ENCODE measurements at regions not wholly inside any gene's neighbourhood (a gene's known extent, or its start where the extent isn't known, plus 50 kb on each side); places are given as distances from the start of the nearest gene placed in this dataset.

DNA sequence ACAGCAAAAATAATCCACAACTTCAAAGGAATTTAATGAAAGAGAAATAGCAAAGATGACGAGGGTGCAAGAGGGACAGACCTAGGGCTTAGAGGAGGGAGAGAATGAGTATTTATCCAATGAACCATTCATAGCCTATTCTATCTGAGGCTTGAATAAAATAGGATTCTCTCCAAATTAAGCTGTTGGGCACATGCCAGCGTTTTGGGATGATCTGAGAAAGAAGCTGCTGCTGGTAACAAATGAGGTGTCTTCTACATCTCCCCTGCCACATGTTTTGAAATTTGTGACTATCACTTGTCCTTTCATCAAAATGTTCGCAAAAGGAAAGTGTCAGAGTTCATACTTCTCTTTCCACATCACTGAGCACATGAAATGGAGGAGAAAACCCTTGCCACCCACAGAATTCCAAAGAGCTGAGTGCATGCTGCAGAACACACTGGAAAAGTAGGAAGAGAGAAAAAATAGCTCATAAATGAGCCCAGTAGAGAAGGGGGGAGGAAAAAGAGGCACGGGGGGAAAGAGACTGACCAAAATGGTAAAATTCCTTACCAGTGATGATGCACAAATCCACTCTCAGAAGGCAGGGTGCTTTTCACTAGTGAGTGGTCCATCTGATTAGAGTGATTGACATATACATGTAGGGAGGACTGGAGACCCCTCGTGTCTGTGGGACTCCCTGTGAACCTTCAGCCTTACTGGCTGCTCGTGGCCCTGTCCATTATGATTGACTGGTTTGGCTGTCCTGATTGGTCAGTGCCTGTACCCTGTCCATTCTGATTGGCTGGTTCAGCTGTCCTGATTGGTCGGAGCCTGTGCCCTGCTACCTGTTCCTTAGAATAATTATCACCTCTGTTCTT, 180.5 kb downstream of the OGFRL1 start:
- in situ Hi-C loops (cut with MboI; ENCODE audit: low pct_unique_long_range_greater_than_20kb, low sequenced_read_pairs) = no loop called here
- DNase-seq = no peak

DNA sequence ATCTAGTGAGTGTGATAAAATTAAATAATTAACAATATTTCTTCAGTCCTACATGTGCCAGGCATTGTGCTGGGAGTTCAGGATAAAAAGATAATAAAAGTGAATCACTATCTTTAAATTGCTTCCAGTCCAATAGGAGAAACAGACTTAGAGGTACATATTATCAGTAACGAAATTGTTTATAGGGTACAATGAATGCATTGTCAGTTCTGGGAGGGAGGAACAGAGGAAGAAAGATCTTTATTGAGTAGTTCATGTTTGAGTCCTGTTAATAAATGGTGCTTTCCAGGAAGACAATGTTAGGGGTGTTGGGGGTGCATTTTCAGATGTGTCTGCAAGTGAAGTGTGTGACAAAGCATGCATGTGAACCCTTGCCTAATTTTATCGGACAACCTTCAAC, 183.1 kb downstream of the OGFRL1 start:
- in situ Hi-C loops (cut with MboI; ENCODE audit: low pct_unique_long_range_greater_than_20kb, low sequenced_read_pairs) = no loop called here

DNA sequence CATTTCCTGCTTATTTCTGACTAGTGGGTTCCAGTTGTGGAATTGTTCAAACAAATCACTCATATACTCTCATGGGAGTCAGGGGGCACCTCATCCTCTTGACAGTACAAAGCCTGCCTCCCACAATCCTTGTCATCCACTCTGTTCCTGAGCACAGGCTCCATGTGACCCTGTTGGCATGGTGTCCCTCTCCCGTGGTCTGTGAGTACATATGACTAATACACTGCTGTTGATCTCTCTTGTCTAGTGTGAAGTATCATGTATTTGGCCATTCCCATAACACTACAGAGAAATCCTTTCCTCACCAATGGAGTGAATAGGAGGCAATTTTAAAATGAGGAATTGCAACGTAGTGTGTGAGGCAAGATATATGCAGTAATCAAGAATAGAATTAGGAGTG, 185.3 kb downstream of the OGFRL1 start:
- in situ Hi-C loops (cut with MboI; ENCODE audit: low pct_unique_long_range_greater_than_20kb, low sequenced_read_pairs) = no loop called here
- DNase-seq = no peak

More for the DNA sequence above, 183.1 kb downstream of the OGFRL1 start:
- DNase-seq = no peak

DNA sequence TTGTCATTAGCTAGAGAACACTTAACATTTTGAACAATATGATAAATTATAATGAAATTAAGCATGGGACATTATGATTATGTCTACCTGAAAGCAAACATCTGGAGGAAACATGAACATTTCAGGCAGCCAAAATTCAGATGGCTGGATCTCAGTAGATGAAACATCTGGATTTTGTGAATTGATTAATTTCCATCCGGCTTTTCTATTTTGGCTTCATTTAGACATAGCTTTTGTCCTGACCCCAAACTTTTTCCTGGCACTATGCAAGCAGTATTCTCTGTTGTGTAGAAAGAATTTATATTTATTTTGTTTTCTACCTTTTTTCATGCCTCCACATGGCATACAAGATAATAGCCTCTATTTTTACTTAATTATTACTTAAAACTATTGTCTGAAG, 186.3 kb downstream of the OGFRL1 start:
- in situ Hi-C loops (cut with MboI; ENCODE audit: low pct_unique_long_range_greater_than_20kb, low sequenced_read_pairs) = no loop called here
- DNase-seq = no peak

DNA sequence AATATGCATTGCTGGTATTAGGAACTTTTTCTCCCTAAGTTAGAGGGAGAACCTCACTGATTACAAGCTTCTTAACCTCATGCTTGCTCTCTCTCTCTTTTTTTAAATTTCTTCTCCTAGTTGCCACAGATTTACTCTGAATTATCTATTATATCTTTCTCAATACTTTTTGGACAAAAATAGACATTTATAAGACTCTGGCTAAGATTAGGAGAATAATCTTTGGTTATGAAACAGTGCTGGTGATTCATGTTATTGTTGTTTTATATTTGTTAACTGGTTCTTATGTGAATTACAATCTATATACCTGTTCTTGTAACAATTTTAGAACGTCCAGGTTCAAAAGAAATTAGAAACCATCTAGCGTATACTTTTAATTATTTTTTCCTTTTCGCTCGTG, 187.8 kb downstream of the OGFRL1 start:
- in situ Hi-C loops (cut with MboI; ENCODE audit: low pct_unique_long_range_greater_than_20kb, low sequenced_read_pairs) = no loop called here

DNA sequence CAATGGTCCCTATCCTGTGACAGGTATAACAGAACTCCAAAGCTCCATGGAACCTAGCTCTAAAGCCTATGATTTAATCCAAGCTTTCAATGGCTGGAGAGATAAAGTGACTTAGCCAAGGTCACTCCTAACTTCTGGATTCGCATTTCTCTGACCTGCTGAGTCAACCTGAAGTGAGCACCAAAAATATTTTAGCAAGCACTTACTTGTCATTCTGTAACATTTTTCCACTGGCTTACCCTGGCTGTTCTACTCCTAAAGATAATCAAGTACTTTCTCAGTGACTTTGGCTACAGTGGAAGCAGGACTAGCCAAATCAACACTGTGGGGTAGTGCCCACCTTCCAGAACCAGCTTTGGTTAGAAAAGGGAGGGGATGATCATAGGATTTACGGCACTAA, 188.3 kb downstream of the OGFRL1 start:
- in situ Hi-C loops (cut with MboI; ENCODE audit: low pct_unique_long_range_greater_than_20kb, low sequenced_read_pairs) = no loop called here
- no peak for DNase-seq

More for the DNA sequence above, 187.8 kb downstream of the OGFRL1 start:
- DNase-seq = no peak

DNA sequence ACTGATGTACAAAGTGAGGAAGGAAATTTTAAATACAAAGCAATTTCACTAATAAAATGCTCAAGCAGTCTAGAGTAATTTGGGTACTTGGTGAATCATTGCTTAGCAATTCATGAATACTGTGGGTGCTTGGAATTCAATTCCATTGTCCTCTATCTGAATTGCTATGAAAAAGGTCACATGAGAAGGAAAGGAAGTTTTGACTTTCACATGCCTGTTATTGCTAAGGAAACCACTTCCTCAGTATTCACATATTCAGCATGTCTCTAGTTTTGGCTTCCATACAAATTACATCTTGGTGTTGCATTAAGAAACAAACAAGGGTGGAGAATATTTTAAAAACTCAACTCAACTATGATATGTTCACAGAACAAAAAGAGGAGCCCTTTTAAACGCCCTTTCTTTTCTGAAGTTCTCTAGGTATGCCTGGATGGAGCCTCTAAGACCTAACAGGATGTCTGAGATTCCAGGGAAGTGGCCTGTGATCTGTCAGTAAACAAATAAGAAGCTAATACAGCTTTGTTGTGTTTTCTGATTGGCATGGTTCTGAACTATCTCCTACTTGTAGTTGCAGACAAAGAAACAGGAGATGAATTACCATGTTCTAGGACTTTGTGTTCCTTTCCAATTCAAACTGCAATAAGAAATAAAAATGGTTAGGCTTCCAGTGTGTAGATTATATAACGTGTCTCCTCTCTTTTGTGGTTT, 190.4 kb downstream of the OGFRL1 start:
- in situ Hi-C loops (cut with MboI; ENCODE audit: low pct_unique_long_range_greater_than_20kb, low sequenced_read_pairs) = no loop called here
- no peak for DNase-seq

DNA sequence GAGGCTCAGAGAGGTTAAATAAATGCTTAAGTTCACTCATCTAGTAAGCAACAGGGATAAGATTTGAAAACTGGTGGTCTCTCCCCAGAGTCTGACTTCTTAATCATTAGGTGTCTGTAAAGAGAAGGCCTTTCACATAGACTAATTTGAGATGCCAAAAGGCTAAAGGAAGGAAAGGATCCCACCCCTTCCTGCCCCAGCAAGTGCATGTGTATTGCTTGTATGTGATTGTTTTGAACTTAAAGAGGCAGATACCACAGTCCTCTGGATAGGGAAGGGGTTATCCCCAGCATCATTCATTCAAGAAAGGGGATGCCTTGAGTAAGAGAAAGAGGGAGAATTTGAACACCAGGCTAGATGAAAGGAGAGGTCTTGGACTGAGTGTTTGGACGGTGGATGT, 192.0 kb downstream of the OGFRL1 start:
- in situ Hi-C loops (cut with MboI; ENCODE audit: low pct_unique_long_range_greater_than_20kb, low sequenced_read_pairs) = no loop called here

DNA sequence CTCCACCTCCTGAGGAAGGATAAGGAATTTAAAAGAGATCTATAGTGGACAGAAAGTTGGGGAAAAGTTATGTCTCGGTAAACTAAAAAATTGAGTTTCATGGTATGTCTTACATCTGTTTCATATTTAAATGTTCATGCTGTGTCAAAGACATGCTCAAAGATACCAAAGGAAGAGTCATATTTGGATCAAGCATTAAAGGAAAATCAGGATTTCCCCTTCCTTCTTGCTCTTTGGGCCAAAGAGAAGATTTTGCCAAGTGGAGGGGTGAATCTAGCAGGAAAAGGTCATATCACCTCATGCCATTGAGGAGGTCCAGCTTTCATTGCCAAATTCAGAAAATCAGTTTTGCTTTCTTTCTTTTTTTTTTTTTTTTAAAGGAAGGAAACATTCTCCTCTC, 192.4 kb downstream of the OGFRL1 start:
- DNase-seq = no peak
- in situ Hi-C loops (cut with MboI; ENCODE audit: low pct_unique_long_range_greater_than_20kb, low sequenced_read_pairs) = no loop called here

More for the DNA sequence above, 192.0 kb downstream of the OGFRL1 start:
- DNase-seq = no peak

DNA sequence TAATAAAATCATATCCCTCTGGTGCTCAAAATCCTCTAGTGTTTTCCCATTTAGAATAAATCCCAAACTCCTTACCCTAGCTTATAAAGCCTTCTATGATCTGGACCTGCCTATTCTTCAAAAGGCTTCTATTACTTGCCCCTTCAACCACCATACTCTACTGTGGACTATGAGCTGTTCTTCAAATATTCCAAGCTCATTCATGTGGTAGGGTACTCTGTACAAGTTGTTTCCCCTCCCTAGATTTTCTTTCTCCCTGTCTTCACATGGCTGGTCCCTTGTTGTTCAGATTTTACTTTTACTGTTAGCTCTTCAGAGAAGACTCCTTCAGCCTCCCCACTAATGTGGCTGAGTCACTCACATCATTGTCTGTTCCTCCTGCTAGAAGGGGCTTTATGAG, 193.2 kb downstream of the OGFRL1 start:
- in situ Hi-C loops (cut with MboI; ENCODE audit: low pct_unique_long_range_greater_than_20kb, low sequenced_read_pairs) = no loop called here
- no peak for DNase-seq

DNA sequence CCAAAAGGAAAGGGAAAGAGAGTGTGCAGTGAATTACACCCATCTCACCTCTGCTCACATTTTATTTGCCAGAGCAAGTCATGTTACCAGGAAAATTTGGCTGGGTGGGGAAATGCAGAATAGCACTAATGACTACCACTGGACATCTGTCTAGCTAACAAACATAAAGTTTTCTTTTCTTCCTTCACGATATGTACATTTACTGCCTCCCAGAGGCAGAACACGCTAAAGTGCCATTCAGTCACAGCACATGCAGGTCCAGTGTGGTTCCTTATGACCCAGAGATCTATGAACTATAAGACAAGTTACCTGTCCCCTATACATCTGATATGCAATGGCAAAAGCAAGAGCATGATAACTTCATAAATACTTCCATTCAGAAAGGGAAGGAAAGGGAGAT, 194.1 kb downstream of the OGFRL1 start:
- no peak for DNase-seq
- in situ Hi-C loops (cut with MboI; ENCODE audit: low pct_unique_long_range_greater_than_20kb, low sequenced_read_pairs) = no loop called here

DNA sequence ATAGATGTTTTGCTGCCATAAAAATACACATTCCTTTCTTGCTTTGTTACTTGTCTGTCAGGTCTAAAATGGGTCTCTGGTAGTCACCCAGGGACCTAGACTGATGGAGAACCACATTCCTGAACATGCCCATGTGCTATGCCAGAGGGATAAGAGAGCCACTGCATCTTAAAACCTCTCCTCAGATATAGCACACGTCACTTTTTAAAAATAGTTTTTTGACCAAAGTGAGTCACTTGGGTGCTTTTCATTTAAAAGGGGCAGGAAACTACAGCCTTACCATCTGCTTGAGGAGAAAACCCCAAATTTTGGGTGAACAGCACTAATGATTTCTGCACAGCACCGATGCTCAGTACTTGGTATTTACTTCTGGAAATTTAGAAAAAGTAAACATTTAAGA, 197.8 kb downstream of the OGFRL1 start:
- in situ Hi-C loops (cut with MboI; ENCODE audit: low pct_unique_long_range_greater_than_20kb, low sequenced_read_pairs) = no loop called here
- DNase-seq = no peak

DNA sequence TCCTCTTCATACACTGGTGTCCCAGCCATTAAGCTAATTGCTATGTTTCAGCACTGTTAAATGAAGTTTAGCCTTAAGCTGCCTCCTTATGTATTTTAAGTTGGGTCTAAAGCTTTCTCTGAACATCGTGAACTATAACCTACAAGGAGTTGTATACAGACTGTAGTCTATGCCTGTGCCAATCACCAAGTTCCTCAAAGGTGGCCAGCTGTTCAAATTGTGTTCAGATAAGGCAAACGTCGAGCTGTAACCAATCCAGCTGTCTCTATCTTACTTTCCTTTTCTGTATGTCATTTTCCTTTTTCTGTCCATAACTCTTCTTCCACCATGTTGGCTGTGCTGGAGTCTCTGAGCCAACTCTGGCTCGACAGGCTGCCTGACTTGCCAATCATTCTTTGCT, 199.6 kb downstream of the OGFRL1 start:
- DNase-seq = no peak
- in situ Hi-C loops (cut with MboI; ENCODE audit: low pct_unique_long_range_greater_than_20kb, low sequenced_read_pairs) = no loop called here

DNA sequence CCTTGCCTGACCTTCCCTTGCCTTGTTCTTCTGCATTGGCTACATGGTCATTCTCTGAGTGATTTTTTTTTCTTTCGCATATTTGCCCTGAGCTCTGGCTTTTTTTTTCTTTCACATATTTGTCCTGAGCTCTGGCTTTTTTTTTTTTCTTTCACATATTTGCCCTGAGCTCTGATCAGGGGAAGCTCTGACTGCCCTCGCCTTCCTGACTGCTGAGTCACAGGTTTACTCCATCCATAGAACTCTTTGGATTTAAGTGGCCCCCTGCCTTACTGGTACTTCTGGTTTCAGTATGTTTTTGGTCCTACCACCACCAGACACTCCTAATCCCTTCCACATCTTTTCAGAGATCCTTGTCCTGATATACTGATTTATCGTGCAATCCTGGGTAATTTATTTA, 201.1 kb downstream of the OGFRL1 start:
- in situ Hi-C loops (cut with MboI; ENCODE audit: low pct_unique_long_range_greater_than_20kb, low sequenced_read_pairs) = no loop called here
- no peak for DNase-seq

DNA sequence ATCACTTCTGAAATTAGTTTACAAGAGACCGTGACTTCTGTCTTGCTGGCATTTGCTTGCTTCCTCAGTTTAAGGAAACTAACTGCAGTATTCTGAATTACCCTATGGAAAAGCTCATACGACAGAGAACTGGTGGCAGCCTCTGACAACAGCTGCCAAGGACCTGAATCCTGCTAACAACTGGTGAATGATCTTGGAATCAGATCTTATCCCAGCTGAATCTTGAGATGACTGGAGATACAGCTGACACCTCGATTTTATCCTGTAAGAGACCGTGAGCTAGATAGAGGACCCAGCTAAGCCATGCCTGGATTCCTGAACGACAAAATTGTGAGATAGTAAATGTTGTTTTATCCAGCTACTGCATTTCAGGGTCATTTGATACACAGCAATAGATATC, 202.3 kb downstream of the OGFRL1 start:
- in situ Hi-C loops (cut with MboI; ENCODE audit: low pct_unique_long_range_greater_than_20kb, low sequenced_read_pairs) = no loop called here

DNA sequence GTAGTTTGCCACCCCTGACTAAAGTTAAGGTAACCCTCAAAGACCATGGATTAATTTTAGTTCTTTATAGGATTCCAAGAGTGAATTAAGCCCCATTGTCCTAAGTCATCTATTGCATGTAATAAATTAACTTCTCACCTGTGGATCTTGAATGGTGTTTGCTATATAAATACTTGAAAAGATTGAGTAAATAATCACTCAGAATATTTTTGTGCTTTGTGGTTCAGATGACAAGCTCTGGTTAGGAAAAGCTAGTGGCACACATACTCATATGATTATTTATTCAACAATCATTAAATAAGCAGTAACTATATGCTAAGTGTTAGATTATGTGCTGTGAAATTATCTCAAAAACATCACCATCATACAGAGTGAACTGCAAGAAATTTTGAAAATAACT, 203.2 kb downstream of the OGFRL1 start:
- in situ Hi-C loops (cut with MboI; ENCODE audit: low pct_unique_long_range_greater_than_20kb, low sequenced_read_pairs) = no loop called here
- DNase-seq = no peak

More for the DNA sequence above, 202.3 kb downstream of the OGFRL1 start:
- DNase-seq = no peak

DNA sequence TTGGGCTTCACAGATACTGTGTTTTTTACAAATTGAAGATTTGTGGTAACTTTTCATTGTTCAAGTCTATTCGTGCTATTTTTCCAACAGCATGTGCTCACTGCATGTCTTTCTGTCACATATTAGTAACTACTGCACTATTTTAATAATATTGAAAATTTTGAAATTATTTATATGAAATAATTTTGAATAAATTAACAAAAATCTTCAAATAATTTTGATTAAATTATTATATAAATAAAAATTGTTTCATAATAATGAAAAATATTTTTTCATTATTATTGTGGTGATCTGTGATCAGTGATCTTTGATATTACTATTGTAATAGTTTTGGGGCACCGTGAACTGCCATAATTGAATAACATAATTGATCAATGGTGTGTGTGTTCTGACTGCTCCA, 204.1 kb downstream of the OGFRL1 start:
- no peak for DNase-seq
- in situ Hi-C loops (cut with MboI; ENCODE audit: low pct_unique_long_range_greater_than_20kb, low sequenced_read_pairs) = no loop called here

DNA sequence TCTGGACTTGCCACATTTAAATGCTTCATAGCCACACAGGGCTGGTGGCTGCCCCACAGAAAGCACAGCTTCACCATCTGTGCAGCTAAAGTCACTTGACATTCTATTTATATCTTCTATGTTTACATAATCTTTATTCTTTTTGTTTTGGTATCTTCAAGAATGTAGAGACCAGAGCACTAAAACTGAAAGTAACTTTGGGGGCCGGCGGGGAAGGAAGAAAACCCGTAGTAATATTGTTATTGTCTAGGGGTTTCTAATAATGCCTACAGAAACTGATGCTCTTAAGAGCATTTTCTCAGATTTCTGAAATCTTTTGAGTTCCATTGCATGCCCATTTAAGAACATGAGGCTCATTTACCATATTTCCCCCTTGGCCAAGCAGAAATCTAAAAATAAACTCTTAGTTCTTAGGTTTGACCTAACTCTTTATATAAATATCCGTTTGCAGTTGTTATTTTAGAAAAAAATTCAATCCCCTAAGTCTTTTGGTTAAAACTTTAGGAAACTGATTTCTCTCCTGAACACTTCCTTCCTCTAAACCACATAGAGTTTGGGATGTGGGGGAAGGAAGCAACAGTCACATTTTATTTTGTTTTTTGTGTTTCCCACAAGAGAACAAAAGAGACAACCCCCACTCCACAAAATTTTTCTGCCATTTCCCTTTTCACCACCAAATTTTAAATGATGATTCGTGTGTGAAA, 207.6 kb downstream of the OGFRL1 start:
- DNase-seq = no peak

DNA sequence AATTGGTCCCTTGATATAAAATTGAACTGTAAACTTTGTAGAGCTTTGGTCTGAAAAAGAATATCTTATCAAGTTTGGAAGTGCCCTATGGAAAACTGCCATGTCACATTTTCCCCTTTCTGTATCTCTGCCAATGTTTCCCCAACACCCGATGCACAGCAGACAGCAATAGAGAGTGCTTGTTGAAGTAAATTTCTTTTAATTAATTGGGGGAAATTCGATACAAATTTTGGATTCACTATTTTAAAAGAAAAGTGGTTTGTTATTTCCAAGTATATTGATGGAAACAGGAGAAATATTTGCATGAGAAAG, 208.1 kb downstream of the OGFRL1 start:
- in situ Hi-C loops (cut with MboI; ENCODE audit: low pct_unique_long_range_greater_than_20kb, low sequenced_read_pairs) = no loop called here
- no peak for DNase-seq

More for the DNA sequence above, 207.6 kb downstream of the OGFRL1 start:
- in situ Hi-C loops (cut with MboI; ENCODE audit: low pct_unique_long_range_greater_than_20kb, low sequenced_read_pairs) = no loop called here

DNA sequence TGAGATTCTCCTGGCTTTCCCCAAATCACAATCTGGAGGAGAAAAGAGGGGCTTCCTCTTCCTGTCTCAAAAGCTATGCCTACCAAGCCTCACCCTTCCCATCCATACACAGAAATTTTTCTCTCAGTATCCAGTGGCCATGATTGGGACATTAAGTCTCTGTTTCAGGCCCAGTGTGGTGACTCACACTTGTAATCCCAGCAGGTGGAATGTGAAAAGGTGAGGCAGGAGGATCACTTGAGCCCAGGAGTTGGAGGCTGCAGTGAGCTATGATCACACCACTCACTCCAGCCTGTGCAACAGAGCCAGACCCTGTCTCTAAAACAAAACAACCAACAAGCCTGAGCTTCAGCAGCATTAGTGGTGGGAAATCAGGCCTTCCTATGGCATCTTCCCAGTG, 210.0 kb downstream of the OGFRL1 start:
- in situ Hi-C loops (cut with MboI; ENCODE audit: low pct_unique_long_range_greater_than_20kb, low sequenced_read_pairs) = no loop called here
- no peak for DNase-seq

All from KBM-7 (cell line).